Kidney epithelial cell (primary cell): ENCODE measurements at regions not wholly inside any gene's neighbourhood (a gene's known extent, or its start where the extent isn't known, plus 50 kb on each side); places are given as distances from the start of the nearest gene placed in this dataset.

Source experiments
- DNase-seq: peaks from one replicate; pipeline ENCODE4 v3.0.0-alpha.2; 2010; ENCODE audit warnings: low read depth
- H3K27me3 ChIP-seq: 2 replicates; pipeline ENCODE4 v1.6.0; 2011; ENCODE audit warnings: low read length; ENCODE audit not compliant: control insufficient read depth, insufficient read depth
- H3K36me3 ChIP-seq: 2 replicates; pipeline ENCODE4 v1.5.1; 2011; ENCODE audit warnings: low read length; ENCODE audit not compliant: control insufficient read depth, insufficient read depth
- H3K4me3 ChIP-seq: 2 replicates; pipeline ENCODE4 v1.5.1; 2011; ENCODE audit warnings: low read depth, mild to moderate bottlenecking, control low read depth, low read length
- CTCF ChIP-seq: IDR thresholded peaks from 2 replicates; pipeline ENCODE4 v1.5.1; 2011; ENCODE audit warnings: mild to moderate bottlenecking, moderate library complexity, low read length, control low read depth, inconsistent platforms; ENCODE audit not compliant: insufficient read depth, poor library complexity, severe bottlenecking

GRCh38 chr2:186399082-186399644 lies 86.9 kb upstream of the ZC3H15 start:
- H3K36me3 ChIP-seq, result no peaks in the 10 kb centered on the region
- DNase-seq, result no peak
- H3K27me3 ChIP-seq, result no peaks in the 10 kb centered on the region
- no peak for TF ChIP-seq CTCF
- H3K4me3 ChIP-seq, result no peak overlapping the region

- no peak for TF ChIP-seq CTCF
- Histone ChIP-seq H3K36me3 (no peaks in the 10 kb centered on the region), H3K4me3 (no peak overlapping the region), H3K27me3 (no peaks in the 10 kb centered on the region)
- no peak for DNase-seq
These were observed 80.2 kb upstream of the ZC3H15 start for GRCh38 chr2:186405842-186406241.

- no peak for TF ChIP-seq CTCF
- DNase-seq, result no peak
- H3K36me3 ChIP-seq, result no peaks in the 10 kb centered on the region
- no peak overlapping the region for H3K4me3 ChIP-seq
- no peaks in the 10 kb centered on the region for H3K27me3 ChIP-seq
These were observed 78.4 kb upstream of the ZC3H15 start for GRCh38 chr2:186407611-186408010.

GRCh38 chr2:186410802-186411201 lies 75.3 kb upstream of the ZC3H15 start:
- TF ChIP-seq CTCF, result no peak
- Histone ChIP-seq H3K4me3 (no peak overlapping the region), H3K36me3 (no peaks in the 10 kb centered on the region), H3K27me3 (no peaks in the 10 kb centered on the region)
- no peak for DNase-seq

- DNase-seq, result no peak
- no peaks in the 10 kb centered on the region for H3K27me3 ChIP-seq
- H3K36me3 ChIP-seq, result no peaks in the 10 kb centered on the region
- H3K4me3 ChIP-seq, result no peak overlapping the region
- no peak for TF ChIP-seq CTCF
These were observed 63.8 kb upstream of the ZC3H15 start for GRCh38 chr2:186422226-186422625.

- TF ChIP-seq CTCF, result no peak
- DNase-seq, result no peak
- H3K36me3 ChIP-seq, result no peaks in the 10 kb centered on the region
- H3K27me3 ChIP-seq, result no peaks in the 10 kb centered on the region
- H3K4me3 ChIP-seq, result no peak overlapping the region
These were observed 62.6 kb upstream of the ZC3H15 start for GRCh38 chr2:186423481-186423880.
